HuH-7.5 (cell line): ENCODE measurements at regions not wholly inside any gene's neighbourhood (a gene's known extent, or its start where the extent isn't known, plus 50 kb on each side); places are given as distances from the start of the nearest gene placed in this dataset.
"Not testable (repeated sequence)": the region's sequence is repeated elsewhere in the genome, so short reads cannot be mapped to it uniquely, and the experiment has no call there.

ENCODE experiments used
- DNase-seq: peaks from one replicate; pipeline ENCODE4 v3.0.0; 2011; ENCODE audit warnings: low spot score

DNA sequence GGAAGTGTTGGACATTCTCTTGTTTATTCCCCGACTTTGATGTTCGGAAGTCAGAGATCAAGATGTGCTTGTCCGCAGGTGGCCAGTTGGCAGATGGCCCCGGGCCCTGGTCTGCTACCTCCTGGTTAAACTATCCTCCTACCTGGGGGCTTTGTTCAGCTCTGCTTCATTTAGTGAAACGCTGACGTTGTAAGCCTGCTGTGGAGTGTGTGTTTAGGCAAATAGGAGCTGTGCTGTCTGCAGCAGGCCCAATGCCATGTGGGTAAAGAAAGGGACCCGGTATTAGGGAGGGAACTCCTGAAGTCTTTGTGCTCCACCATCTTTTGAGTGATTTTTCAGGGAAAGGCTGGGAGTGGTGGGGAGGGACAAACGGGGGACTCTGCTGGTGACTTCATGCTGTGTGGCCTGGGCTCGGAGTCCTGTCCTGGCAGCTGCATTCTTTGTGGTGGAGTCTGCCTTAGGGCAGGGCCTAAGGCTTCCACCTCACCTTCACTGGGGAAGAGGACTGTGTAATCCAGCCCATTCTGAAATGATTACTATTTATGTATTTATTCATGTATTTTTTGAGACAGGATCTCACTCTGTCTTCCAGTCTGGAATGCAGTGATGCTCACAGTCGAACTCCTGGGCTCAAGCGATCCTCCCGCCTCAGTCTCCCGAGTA lies 171.1 kb upstream of the KLF6 start:
- DNase-seq = no peak

DNA sequence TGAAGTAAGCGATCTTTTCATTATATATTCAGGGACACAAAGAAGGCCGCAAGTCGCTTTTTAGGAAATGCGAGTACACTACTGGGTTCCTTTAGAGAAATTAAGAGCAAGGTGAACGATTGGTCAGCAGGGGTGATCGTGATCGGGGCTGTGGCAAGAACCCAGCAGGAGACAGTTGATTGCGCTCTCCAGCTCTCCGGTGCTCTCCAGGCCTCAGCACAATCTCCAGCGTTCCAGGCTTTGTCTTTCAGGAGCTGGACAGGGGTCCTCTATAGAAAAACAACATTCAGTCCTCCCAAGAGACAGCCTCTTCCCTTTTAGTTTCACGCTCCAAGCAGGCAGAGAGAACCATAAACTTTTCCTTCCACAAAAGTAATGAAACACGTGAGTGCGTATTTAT lies 170.5 kb upstream of the KLF6 start:
- DNase-seq = no peak

- DNase-seq = no peak
Observed at GRCh38 chr10:3954615-3955014, 169.6 kb upstream of the KLF6 start.

DNA sequence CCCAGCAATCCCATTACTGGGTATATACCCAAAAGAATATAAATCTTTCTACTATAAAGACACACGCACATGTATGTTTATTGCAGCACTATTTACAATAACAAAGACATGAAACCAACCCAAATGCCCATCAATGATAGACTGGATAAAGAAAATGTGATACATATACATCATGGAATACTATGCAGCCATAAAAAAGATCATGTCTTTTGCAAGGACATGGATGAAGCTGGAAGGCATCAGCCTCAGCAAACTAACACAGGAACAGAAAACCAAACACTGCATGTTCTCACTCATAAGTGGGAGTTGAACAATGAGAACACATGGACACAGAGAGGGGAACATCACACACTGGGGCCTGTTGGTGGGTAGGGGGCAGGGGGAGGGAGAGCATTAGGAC lies 169.0 kb upstream of the KLF6 start:
- DNase-seq = not testable (repeated sequence)

GRCh38 chr10:3951993-3952392 lies 167.0 kb upstream of the KLF6 start:
- no peak for DNase-seq

- no peak for DNase-seq
Observed at GRCh38 chr10:3950676-3951275, 165.8 kb upstream of the KLF6 start.

GRCh38 chr10:3949711-3950110 lies 164.7 kb upstream of the KLF6 start:
- no peak for DNase-seq

DNA sequence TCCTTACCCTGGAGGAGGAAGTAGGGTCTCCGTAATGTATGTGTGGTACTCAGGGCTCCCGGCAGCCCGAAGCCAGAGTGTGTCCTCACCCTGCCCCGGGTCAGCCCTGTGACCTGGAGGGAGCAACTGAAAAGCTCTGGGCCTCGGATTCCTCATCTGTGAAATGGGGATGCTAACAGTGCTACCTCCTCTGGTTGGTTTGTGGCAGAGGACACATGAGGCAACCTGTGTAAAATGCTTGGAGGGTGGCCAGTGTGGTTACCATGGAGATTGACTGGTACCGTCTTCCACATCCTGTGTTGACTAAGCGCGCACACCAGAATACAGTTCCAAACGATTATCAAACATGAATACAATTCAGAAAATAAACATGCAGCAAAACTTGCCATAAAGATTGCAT lies 163.8 kb upstream of the KLF6 start:
- DNase-seq = no peak

GRCh38 chr10:3946234-3947229 lies 161.5 kb upstream of the KLF6 start:
- no peak for DNase-seq

DNA sequence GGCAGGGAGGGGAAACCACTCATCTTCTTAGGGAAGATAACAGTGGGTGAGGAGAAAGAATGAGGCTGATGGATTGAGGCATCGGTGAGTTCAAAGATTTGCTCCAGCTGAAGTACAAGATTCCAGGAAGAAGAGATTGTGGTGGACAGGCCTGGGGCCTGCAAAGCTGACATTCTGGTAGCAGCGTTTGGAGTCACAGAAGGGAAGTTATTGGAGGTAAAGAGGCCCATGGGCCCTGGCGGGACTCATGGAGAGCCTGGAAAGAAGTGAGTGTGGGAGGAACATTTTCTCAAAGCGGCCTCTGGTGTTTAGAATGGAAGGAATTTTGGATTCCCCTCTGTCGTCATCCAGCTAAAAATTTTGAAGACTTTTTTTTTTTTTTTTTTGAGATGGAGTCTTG lies 160.0 kb upstream of the KLF6 start:
- DNase-seq = no peak

DNA sequence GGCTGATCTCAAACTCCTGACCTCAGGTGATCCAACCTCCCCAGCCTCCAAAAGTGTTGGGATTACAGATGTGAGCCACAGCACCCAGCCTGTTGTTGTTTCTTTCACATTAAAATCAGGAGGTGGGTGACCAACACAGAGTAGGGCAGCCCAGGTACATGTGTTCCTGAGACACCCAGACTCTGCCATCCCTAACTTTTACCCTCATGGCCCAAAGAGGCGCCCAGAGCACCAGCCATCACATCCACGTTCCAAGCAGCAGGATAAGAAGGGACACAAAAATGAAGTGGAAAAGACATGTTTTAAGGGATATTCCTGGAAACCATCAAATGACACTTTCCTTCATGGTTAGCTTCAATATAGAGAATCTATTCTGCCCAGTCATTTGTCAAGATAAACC lies 159.6 kb upstream of the KLF6 start:
- no peak for DNase-seq

DNA sequence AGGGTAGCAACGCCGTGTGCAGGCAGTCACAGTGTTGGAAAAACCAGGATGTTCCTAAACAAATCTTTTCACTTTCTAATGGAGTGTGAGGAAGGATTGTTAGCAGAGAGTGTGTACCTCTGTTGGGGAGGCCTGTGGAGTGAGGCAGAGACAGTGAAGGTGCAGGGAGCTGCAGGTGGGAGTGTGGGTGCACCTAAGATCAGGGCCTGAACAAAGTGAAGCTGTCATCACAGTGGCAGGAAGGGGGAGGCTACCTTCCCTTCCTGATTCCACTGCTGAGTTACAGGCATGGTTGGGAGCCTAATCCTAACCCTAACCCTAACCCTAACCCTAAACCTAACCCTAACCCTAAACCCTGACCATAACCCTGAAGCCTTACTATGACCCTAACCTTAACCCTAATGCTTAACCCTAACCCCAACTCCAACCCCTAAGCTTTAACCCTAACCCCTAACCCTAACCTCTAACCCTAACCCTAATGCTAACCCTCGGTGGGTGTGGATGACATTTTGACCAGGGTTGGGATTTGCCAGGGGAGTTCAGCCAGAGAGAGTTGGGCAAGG lies 158.8 kb upstream of the KLF6 start:
- DNase-seq = no peak

DNA sequence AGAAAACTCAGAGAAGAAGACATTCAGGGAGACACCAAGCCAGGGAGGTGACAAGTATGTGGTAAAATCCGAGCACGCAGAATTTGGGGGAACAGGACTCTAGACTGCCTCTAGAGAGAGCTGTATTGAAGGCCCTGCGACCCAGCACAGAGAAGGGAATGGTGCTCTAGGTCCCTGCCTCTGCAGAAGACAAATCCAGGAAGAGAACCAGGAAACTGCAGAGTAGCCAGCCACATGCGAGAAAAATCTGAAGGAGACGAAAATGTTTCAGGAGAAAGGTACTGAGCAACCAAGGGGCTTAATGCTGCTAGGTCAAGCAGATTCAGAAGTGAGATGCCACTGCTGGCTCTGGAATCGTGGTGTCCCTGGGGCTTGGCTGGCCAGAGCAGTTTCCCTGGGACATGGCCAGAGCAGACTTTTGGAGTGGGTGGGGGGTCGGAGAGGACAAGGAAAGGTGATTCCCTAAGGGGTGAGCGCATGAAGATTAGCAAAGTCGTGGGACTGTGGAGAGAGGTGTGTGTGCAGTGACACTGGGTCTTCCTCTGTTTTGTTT lies 158.0 kb upstream of the KLF6 start:
- no peak for DNase-seq

- DNase-seq = no peak
Observed at GRCh38 chr10:3941676-3942075, 156.7 kb upstream of the KLF6 start.

GRCh38 chr10:3936422-3937040 lies 151.5 kb upstream of the KLF6 start:
- no peak for DNase-seq

GRCh38 chr10:3935933-3936359 lies 150.9 kb upstream of the KLF6 start:
- DNase-seq = no peak

- DNase-seq = no peak
Observed at GRCh38 chr10:3935141-3935540, 150.1 kb upstream of the KLF6 start.

DNA sequence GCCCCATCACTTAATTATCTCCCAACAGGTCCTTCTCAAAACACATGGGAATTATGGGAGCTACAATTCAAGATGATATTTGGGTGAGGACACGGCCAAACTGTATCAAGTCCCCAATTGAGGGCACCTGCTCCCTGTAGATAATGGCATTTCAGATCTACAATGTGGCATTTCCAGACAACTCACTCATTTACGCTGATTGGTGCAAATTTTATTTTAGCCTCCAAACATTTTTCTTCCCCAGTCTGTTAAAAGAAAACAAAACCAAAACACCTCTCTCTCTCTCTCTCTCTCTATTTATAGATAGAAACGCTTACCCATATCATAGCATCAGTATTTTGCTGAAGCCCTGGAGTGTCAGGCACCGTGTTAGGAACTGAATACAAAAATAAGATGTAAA lies 148.7 kb upstream of the KLF6 start:
- DNase-seq = no peak

- no peak for DNase-seq
Observed at GRCh38 chr10:3932597-3933375, 147.8 kb upstream of the KLF6 start.

DNA sequence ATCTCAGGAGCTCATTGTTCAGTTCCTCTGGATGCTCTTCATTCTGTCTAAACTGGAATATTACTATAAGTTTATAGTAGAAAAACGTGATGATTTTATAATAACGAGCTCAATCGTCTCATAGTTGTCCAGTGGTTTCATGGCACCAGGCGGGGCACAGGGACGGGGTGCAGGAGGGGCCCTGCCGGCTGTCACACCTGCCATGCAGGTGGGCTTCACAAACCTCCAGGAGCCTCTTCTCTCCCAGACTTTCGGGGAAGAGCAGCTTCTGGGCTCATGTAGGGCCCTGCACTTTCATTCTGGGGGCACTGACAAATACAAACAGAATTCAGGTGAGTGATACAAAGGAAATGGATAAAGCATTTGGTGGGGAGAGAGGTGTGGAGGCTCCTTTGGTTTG lies 146.9 kb upstream of the KLF6 start:
- no peak for DNase-seq

DNA sequence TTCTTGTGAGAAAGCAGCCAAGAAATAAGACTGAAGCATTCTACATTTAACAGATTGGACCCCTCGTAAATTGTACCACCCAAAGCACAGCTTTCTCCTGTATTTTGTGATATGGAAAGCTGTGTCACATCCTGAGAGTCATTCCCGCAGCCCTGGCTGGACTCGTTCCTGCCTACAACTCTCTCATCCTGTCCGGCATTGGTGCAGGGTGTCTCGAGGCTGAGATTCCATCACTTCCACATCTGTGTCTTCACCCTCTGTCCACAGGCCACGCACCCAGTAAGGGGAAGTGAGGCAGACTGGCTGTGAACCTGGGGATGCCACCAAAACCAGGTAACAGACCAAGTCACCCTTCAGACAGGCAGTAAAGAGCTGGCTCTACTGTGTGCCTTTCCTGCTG lies 146.2 kb upstream of the KLF6 start:
- no peak for DNase-seq
